ENCODE measurements at regions not wholly inside any gene's neighbourhood (a gene's known extent, or its start where the extent isn't known, plus 50 kb on each side); places are given as distances from the start of the nearest gene placed in this dataset.
"Not testable (repeated sequence)": the region's sequence is repeated elsewhere in the genome, so short reads cannot be mapped to it uniquely, and the experiment has no call there.

- H3K4me1 ChIP-seq = peaks cover 0 to 36% (median 24%) of the 10 kb centered on the region in 9 donors
- H3K27ac ChIP-seq = peak overlapping the region; percentile 3 to 77 (median 60)
- intact Hi-C loops (cut with DNase I) = loop anchor here in 6 of 10 donors (10.0 kb wide), 5 partner anchors 147 to 737 kb away; partner anchors contain the start of gene JARID2 (in 3 of the 6)
- H3K36me3 ChIP-seq = no peaks in the 10 kb centered on the region
- H3K4me3 ChIP-seq = no peak overlapping the region
- ATAC-seq = no peak
- H3K9me3 ChIP-seq = peaks cover 0 to 6% (median 0%) of the 10 kb centered on the region in 11 donors
- TF ChIP-seq, protein P1, sequence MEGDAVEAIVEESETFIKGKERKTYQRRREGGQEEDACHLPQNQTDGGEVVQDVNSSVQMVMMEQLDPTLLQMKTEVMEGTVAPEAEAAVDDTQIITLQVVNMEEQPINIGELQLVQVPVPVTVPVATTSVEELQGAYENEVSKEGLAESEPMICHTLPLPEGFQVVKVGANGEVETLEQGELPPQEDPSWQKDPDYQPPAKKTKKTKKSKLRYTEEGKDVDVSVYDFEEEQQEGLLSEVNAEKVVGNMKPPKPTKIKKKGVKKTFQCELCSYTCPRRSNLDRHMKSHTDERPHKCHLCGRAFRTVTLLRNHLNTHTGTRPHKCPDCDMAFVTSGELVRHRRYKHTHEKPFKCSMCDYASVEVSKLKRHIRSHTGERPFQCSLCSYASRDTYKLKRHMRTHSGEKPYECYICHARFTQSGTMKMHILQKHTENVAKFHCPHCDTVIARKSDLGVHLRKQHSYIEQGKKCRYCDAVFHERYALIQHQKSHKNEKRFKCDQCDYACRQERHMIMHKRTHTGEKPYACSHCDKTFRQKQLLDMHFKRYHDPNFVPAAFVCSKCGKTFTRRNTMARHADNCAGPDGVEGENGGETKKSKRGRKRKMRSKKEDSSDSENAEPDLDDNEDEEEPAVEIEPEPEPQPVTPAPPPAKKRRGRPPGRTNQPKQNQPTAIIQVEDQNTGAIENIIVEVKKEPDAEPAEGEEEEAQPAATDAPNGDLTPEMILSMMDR (IDR thresholded peaks at IDR 0.05) = no peak
- WGBS, 2 donors = 96 to 97% methylated on average over 5 of the region's 5 CpGs
- no peak for DNase-seq
- no peaks in the 10 kb centered on the region for H3K27me3 ChIP-seq
These were observed 357.8 kb upstream of the JARID2 start for GRCh38 chr6:14887986-14888574.

DNA sequence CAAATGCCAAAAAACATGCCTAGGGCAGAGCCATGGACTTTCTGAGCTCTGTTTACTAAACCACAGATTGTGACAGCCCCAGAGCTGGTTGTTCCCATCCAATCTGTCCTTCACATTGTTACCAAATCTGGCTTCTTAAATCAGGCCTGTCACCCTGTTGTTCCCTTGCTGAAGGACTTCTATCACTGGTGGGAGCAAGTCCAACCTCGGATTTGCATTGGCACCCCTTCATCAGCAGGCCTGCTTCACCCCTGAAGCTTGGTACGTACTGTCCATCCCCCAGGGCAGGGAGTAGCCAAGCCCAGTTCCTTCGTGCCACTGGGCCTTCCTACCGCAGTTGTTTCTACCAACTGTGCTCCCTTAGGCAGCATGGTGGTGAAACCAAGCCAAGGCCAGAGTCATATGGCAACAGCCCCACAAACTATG lies 357.3 kb upstream of the JARID2 start:
- DNase-seq = peak; percentile 34 to 42
- H3K4me3 ChIP-seq = no peak overlapping the region
- peak overlapping the region in 9 of 10 donors; percentile 3 to 77 (median 64) for H3K27ac ChIP-seq
- H3K27me3 ChIP-seq = no peaks in the 10 kb centered on the region
- ATAC-seq = peak; percentile 70 to 97 (median 82)
- 55 to 76% methylated on average over 4 of the region's 4 CpGs for WGBS, 2 donors
- H3K4me1 ChIP-seq = peaks cover 0 to 31% (median 19%) of the 10 kb centered on the region in 9 donors
- peaks cover 0 to 6% (median 0%) of the 10 kb centered on the region in 11 donors for H3K9me3 ChIP-seq
- no peaks in the 10 kb centered on the region for H3K36me3 ChIP-seq
- intact Hi-C loops (cut with DNase I) = loop anchor here in 6 of 10 donors (10.0 kb wide), 5 partner anchors 146 to 736 kb away; partner anchors contain the start of gene JARID2 (in 3 of the 6)
- TF ChIP-seq, protein P1 (IDR thresholded peaks at IDR 0.05) = peak in 1 of 9 donors; percentile 16

- Histone ChIP-seq H3K4me1 (peaks cover 0 to 25% (median 17%) of the 10 kb centered on the region in 9 donors), H3K9me3 (peaks cover 0 to 6% (median 0%) of the 10 kb centered on the region in 11 donors), H3K27me3 (no peaks in the 10 kb centered on the region), H3K27ac (peak overlapping the region in 7 of 10 donors; percentile 37 to 77 (median 65)), H3K4me3 (no peak overlapping the region), H3K36me3 (no peaks in the 10 kb centered on the region)
- DNase-seq (no peak), ATAC-seq (peak in 1 of 8 donors; percentile 8)
- TF ChIP-seq, protein P1 (IDR thresholded peaks at IDR 0.05) = no peak
- 58 to 65% methylated on average over 2 of the region's 2 CpGs for WGBS, 2 donors
- intact Hi-C loops (cut with DNase I) = loop anchor here in 6 of 10 donors (10.0 kb wide), 5 partner anchors 146 to 736 kb away; partner anchors contain the start of gene JARID2 (in 3 of the 6)
These were observed 356.7 kb upstream of the JARID2 start for GRCh38 chr6:14889188-14889587.

GRCh38 chr6:14889611-14890593 lies 356.0 kb upstream of the JARID2 start:
- TF ChIP-seq, protein P1 (IDR thresholded peaks at IDR 0.05) = no peak
- no peak for ATAC-seq
- WGBS, 2 donors = 87 to 92% methylated on average over 17 of the region's 17 CpGs
- no peak overlapping the region for H3K27ac ChIP-seq
- intact Hi-C loops (cut with DNase I) = loop anchor here in 6 of 10 donors (5.0 to 10.0 kb wide), 6 partner anchors 145 to 735 kb away; partner anchors contain the start of gene JARID2 (in 3 of the 6)
- no peak for DNase-seq
- no peak overlapping the region for H3K4me3 ChIP-seq
- no peaks in the 10 kb centered on the region for H3K27me3 ChIP-seq
- peaks cover 0 to 20% (median 15%) of the 10 kb centered on the region in 9 donors for H3K4me1 ChIP-seq
- peaks cover 0 to 6% (median 0%) of the 10 kb centered on the region in 11 donors for H3K9me3 ChIP-seq
- no peaks in the 10 kb centered on the region for H3K36me3 ChIP-seq

GRCh38 chr6:14891820-14892375 lies 354.0 kb upstream of the JARID2 start:
- H3K4me1 ChIP-seq = peaks cover 0 to 20% (median 11%) of the 10 kb centered on the region in 9 donors
- intact Hi-C loops (cut with DNase I) = loop anchor here in 1 of 10 donors (5.0 kb wide), 1 partner anchor 145 kb away; no protein-coding TSS in a partner anchor
- H3K27ac ChIP-seq, H3K27me3 ChIP-seq, DNase-seq, H3K36me3 ChIP-seq, H3K4me3 ChIP-seq, H3K9me3 ChIP-seq, ATAC-seq: not testable (repeated sequence)
- WGBS, 2 donors = 70 to 73% methylated on average over 9 of the region's 9 CpGs
